HUES6 (cell line): ENCODE measurements at regions not wholly inside any gene's neighbourhood (a gene's known extent, or its start where the extent isn't known, plus 50 kb on each side); places are given as distances from the start of the nearest gene placed in this dataset.
"Not testable (repeated sequence)": the region's sequence is repeated elsewhere in the genome, so short reads cannot be mapped to it uniquely, and the experiment has no call there.

Experiments used
- H3K27ac ChIP-seq: 2 replicates; pipeline ENCODE4 v1.7.0; 2013; ENCODE audit warnings: low read depth, mild to moderate bottlenecking, low read length, inconsistent platforms
- H3K27me3 ChIP-seq: 2 replicates; pipeline ENCODE4 v1.6.1; 2013; ENCODE audit warnings: low read length; ENCODE audit not compliant: control insufficient read depth, insufficient read depth
- H3K36me3 ChIP-seq: 2 replicates; pipeline ENCODE4 v1.6.1; 2013; ENCODE audit warnings: low read length; ENCODE audit not compliant: control insufficient read depth, insufficient read depth
- H3K4me1 ChIP-seq: 2 replicates; pipeline ENCODE4 v1.6.1; 2013; ENCODE audit warnings: low read length; ENCODE audit not compliant: control insufficient read depth, insufficient read depth
- H3K4me3 ChIP-seq: 2 replicates; pipeline ENCODE4 v1.5.1; 2013; ENCODE audit warnings: low read depth, low read length
- H3K9ac ChIP-seq: one replicate; pipeline ENCODE4 v1.6.1; 2013; ENCODE audit warnings: mild to moderate bottlenecking, low read length
- H3K9me3 ChIP-seq: 2 replicates; pipeline ENCODE4 v1.6.1; 2013; ENCODE audit warnings: low read depth, low read length; ENCODE audit not compliant: control insufficient read depth, insufficient read depth

DNA sequence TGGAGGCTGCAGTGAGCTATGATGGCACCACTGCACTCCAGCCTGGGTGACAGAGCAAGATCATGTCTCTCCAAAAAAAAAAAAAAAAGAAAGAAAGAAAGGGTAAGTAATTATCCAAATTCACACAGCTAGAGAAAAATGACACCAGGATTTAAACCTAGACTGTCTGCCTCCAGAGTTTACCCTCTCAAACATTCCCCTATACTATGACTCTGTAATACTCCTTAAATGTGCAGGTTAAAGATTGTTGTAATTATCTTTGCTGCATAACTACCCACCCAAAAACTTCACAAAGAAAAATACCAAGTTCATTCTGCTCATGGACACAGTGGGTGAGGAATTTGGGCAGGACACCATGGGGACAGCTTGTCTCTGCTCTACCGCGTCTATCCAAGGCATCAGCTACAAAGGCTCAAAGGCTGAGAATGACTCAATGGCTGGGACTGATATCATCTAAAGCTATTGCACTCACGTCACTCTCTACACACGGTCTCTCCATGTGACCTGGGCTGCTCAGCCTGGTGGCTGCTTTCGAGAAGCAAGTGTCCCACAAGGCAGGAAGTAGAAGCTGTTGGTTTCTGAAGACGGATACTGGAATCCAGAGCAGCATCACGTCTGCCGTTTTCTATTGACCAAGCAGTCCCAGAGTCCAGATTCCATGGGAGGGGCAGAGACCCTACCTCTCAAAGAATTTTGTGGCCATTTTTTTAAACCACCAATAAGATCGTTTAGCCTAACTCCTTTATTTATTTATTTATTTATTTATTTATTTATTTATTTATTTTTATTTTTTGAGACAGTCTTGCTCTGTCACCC, 185.7 kb upstream of the AUTS2 start:
- H3K36me3 ChIP-seq: no peaks in the 10 kb centered on the region
- no peak overlapping the region for H3K4me3 ChIP-seq

DNA sequence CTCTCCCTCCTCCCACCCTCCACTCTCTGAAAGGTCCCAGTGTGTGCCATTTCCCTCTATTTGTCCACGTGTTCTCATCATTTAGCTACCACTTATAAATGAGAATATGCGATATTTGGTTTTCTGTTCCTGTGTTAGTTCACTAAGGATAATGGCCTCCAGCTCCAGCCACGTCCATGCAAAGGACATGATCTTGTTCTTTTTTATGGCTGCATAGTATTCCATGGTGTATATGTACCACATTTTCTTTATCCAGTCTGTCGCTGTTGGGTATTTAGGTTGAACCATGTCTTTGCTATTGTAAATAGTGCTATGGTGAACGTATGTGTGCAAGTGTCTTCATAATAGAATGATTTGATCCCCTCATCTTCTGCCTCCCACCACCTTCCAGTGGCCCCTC, 183.7 kb upstream of the AUTS2 start:
- Histone ChIP-seq H3K9ac (no peak overlapping the region), H3K4me3 (no peak overlapping the region), H3K4me1 (no peaks in the 10 kb centered on the region), H3K27me3 (no peaks in the 10 kb centered on the region), H3K9me3 (peaks cover 10% of the 10 kb centered on the region), H3K36me3 (no peaks in the 10 kb centered on the region), H3K27ac (no peak overlapping the region)

More for the DNA sequence above, 185.7 kb upstream of the AUTS2 start:
- peaks cover 7% of the 10 kb centered on the region for H3K9me3 ChIP-seq
- H3K9ac ChIP-seq: no peak overlapping the region
- no peak overlapping the region for H3K27ac ChIP-seq
- H3K27me3 ChIP-seq: no peaks in the 10 kb centered on the region
- H3K4me1 ChIP-seq: no peaks in the 10 kb centered on the region

DNA sequence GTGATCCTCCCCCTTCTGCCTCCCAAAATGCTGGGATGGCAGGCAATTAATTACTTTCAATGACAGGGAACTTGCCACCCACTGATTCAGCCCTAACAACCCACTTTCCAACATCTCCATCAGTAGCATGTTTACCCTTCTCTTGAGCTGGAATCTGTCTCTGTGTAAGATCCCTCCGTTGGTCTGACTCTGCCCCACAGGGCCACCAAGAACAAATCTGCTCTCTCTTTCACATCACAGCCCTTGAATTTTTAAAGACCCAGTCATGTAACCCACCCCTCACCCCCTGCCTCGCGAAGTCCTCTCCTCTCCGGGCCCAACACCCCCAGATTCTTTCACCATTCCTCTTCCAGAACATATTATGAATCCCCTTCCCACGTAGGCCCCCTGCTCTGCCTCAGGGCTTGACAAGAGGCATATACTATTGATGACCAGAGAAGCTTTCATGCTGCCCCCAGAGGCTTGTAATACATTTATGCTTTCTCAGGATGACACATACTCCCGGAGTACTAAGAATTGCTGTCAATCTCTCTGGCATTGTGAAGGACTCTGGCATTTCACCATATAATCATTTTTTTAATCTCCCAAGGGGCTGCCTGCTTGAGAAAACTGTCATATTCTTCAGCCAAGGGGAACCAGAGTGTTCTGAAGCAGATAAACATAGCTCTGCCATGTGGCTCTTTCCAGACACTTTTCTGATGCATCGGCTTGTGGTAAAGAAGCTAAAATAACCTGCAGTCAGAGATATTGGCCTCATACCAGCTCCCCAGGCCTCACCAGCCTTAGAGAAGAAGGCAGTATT, 179.2 kb upstream of the AUTS2 start:
- no peak overlapping the region for H3K4me3 ChIP-seq
- H3K9ac ChIP-seq: no peak overlapping the region
- H3K9me3 ChIP-seq: peaks cover 10% of the 10 kb centered on the region
- no peaks in the 10 kb centered on the region for H3K27me3 ChIP-seq
- peaks cover 4% of the 10 kb centered on the region; the same call in 1 of the 2 replicates for H3K4me1 ChIP-seq
- no peaks in the 10 kb centered on the region for H3K36me3 ChIP-seq
- H3K27ac ChIP-seq: no peak overlapping the region

DNA sequence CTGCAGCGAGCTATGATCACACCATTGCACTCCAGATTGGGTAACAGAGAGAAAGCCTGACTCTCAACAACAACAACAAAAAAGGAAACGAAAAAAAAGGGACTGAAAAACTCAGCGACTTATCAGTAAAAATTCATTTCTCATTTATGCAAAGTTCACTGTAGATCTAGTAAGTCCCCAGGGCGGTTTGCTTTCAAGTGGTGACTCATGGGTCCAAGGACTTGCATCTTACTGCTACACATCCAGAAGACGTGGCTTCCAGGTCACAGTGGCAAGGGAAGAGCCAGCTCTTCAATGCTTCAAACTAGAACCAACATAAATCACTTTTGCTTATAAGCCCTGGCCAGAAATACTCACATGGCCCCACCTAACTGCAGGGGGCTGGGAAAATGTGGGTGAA, 178.3 kb upstream of the AUTS2 start:
- Histone ChIP-seq H3K4me1 (peaks cover 4% of the 10 kb centered on the region; the same call in 1 of the 2 replicates), H3K9ac (no peak overlapping the region), H3K9me3 (peaks cover 10% of the 10 kb centered on the region), H3K36me3 (no peaks in the 10 kb centered on the region), H3K4me3 (no peak overlapping the region), H3K27ac (no peak overlapping the region), H3K27me3 (no peaks in the 10 kb centered on the region)

DNA sequence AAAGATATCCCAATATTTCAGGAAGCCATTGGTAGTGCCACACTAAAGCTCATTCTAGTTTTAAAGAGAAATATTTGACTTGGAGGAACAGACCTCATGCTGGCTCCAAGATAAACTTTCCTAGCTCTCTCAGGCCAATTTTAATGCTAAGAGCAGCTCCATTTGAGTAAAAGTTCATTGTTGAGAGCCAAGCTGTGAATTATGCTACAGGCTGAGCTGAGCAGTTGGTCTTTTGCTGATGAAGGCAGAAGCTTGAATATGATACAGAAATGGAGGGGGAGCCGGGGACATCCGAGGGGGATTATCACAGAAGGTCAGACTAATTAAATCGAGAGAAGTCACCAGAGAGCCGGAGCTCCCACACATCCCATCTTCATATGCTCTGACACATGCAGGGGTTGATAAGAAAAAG, 175.7 kb upstream of the AUTS2 start:
- Histone ChIP-seq H3K36me3 (no peaks in the 10 kb centered on the region), H3K9ac (no peak overlapping the region), H3K27ac (no peak overlapping the region), H3K9me3 (0 out of 2 replicates have a peak, but pooled peaks cover 2% of the 10 kb centered on the region), H3K4me3 (no peak overlapping the region), H3K4me1 (peaks cover 4% of the 10 kb centered on the region; the same call in 1 of the 2 replicates), H3K27me3 (no peaks in the 10 kb centered on the region)

DNA sequence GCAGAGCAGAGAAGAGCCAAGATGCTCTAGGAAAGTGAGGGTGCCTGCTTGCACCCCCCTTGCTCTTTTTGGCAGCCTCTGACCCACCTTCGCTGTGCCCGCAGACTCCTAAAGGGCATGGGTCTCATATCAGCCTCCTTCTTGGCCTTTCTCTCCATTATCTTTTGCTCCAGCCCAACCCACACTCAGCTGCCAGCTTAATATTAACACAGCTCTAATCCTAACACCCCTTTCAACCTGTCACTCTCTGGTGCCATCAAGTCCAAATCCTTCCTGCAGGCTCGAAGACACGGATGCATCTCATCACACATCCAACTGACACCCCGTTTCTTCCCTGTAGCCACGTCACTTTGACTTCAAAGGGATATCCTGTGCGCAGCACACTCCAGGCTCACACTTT, 171.6 kb upstream of the AUTS2 start:
- H3K9ac ChIP-seq: no peak overlapping the region
- H3K36me3 ChIP-seq: no peaks in the 10 kb centered on the region
- peaks cover 16% of the 10 kb centered on the region for H3K4me1 ChIP-seq
- no peak overlapping the region for H3K4me3 ChIP-seq
- H3K27ac ChIP-seq: no peak overlapping the region
- no peaks in the 10 kb centered on the region for H3K9me3 ChIP-seq
- peaks cover 14% of the 10 kb centered on the region for H3K27me3 ChIP-seq

DNA sequence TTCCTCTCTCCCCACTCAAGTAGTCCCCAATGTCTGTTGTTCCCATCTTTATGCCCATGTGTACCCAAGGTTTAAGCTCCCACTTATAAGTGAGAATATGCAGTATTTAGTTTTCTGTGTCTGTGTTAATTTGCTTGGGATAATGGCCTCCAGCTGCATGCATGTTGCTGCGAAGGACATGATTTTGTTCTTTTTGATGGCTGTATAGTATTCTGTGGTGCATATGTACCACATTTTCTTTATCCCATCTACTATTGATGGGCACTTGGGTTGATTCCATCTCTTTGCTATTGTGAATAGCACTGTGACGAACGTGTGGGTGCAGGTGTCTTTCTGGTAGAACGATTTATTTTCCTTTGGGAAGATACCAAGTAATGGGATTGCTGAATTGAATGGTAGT, 170.2 kb upstream of the AUTS2 start:
- Histone ChIP-seq H3K4me1 (peaks cover 12% of the 10 kb centered on the region), H3K4me3 (no peak overlapping the region), H3K27ac (no peak overlapping the region), H3K36me3 (no peaks in the 10 kb centered on the region), H3K27me3 (peaks cover 16% of the 10 kb centered on the region), H3K9ac (no peak overlapping the region), H3K9me3 (no peaks in the 10 kb centered on the region)

DNA sequence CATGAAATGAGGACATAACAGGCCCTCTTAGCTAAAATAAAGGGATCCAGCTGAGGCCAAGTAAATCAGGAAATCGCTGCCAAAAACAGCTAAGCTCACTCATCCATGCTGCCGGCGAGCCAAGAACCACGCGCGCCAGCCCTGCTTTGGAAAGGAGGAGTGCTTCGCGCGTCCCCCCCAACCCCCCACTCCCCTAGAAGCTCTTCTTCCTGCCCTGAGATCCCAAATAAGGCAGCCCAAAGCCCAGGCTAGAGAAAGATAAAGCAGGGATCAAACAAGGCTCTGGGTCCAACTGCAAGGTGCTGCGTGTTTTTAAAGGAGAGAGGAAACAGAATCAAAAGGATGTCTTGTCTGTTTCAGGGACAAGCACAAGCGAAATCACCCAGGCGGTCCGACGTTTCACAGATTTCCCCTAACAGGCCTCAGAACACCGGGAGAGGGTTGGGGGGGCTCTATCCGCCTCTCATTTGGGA, 168.3 kb upstream of the AUTS2 start:
- no peak overlapping the region for H3K9ac ChIP-seq
- no peak overlapping the region for H3K27ac ChIP-seq
- peaks cover 16% of the 10 kb centered on the region for H3K27me3 ChIP-seq
- H3K9me3 ChIP-seq: no peaks in the 10 kb centered on the region
- no peak overlapping the region for H3K4me3 ChIP-seq
- H3K36me3 ChIP-seq: no peaks in the 10 kb centered on the region
- peaks cover 12% of the 10 kb centered on the region for H3K4me1 ChIP-seq

DNA sequence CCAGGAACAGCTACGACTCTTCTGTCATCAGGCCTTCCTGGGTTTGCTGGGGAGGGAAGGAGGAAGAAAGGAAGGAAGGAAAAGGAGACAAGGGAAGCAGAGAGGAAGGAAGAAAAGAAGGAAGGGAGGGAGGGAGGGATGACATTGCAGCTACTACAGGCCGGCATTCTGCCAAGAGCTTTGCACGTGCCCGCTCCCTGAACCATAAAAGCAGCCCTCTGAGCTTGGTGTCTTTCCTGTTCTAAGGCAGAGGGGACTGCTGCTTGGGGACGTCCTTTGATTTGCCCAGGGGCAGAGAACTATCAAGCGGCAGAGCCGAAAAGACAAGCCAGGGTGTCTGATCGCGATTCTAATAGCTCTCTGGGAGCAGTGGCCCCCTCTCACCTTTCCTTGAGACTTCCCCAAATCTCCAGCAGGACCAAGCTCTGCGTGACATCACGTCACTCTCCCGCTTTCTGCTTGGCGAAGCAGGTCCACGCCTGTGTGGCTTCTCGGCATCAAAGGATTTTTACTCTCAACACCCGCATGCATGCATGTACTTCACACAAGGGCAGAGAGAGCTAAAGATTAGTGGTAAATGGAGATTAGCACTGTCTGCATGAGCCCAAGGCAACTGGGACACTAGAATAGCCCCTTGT, 167.8 kb upstream of the AUTS2 start:
- Histone ChIP-seq H3K36me3 (no peaks in the 10 kb centered on the region), H3K9ac (no peak overlapping the region), H3K9me3 (no peaks in the 10 kb centered on the region), H3K27me3 (peaks cover 16% of the 10 kb centered on the region), H3K4me3 (no peak overlapping the region), H3K27ac (no peak overlapping the region), H3K4me1 (peaks cover 12% of the 10 kb centered on the region)

DNA sequence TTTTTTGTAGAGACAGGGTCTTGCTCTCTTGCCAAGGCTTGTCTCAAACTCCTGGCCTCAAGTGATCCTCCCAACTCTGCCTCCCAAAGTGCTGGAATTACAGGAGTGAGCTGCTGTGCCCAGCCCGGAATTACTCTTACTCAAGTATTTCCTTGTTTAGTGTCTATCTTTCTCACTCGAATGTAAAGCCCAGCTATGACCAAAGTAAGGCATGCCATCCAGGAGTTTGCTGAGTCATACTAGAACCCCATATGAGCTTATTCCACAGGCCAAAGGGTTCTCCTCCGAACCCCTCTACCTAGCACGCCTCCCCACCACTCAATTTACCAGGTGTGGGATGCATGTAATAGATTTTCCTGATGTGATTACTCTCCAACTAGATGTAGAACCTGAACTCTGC, 166.6 kb upstream of the AUTS2 start:
- Histone ChIP-seq H3K9me3 (no peaks in the 10 kb centered on the region), H3K4me1 (peaks cover 12% of the 10 kb centered on the region), H3K4me3 (no peak overlapping the region), H3K9ac (no peak overlapping the region), H3K27me3 (peaks cover 16% of the 10 kb centered on the region), H3K27ac (no peak overlapping the region), H3K36me3 (no peaks in the 10 kb centered on the region)

DNA sequence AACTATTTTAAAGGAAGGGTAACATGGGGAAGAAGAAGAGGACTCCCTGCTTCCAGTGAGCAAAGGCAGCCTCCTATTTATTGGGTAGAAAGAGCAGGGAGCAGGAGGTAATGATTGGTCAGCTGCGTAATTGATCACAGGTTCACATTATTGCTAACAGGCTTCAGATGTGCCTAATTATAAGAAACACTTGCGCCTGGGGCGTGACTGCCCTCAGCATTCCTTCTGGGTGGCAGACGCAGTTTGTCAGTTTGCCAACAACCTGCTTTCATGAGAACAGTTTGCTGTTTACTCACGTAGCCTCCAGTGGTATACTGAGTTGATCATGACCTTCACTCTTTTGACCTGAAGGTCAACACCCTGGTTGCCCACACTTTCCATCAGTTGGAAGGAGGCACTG, 166.0 kb upstream of the AUTS2 start:
- peaks cover 12% of the 10 kb centered on the region for H3K4me1 ChIP-seq
- not testable (repeated sequence) for H3K27ac ChIP-seq
- peaks cover 16% of the 10 kb centered on the region for H3K27me3 ChIP-seq

More for the DNA sequence above, 166.0 kb upstream of the AUTS2 start:
- not testable (repeated sequence) for H3K36me3 ChIP-seq, H3K9ac ChIP-seq, H3K4me3 ChIP-seq, H3K9me3 ChIP-seq
